Epithelial cell of esophagus (primary cell): ENCODE measurements at regions not wholly inside any gene's neighbourhood (a gene's known extent, or its start where the extent isn't known, plus 50 kb on each side); places are given as distances from the start of the nearest gene placed in this dataset.

Source experiments
- DNase-seq: peaks from one replicate; pipeline ENCODE4 v3.0.0; 2010; ENCODE audit warnings: low read depth
- H3K4me3 ChIP-seq: 2 replicates; pipeline ENCODE4 v1.5.1; 2011; ENCODE audit warnings: mild to moderate bottlenecking, low read length, control low read depth
- CTCF ChIP-seq: IDR thresholded peaks from 2 replicates; pipeline ENCODE4 v1.5.1; 2011; ENCODE audit warnings: low read depth, mild to moderate bottlenecking, low read length, control low read depth, inconsistent platforms; ENCODE audit not compliant: insufficient read depth; ENCODE audit errors: missing control alignments

- no peak for DNase-seq
- TF ChIP-seq CTCF, result no peak
- H3K4me3 ChIP-seq, result no peak overlapping the region
Measured at GRCh38 chr2:153227981-153228380, 250.6 kb downstream of the RPRM start.

- no peak for TF ChIP-seq CTCF
- DNase-seq, result no peak
Measured at GRCh38 chr2:153222231-153223165, 256.1 kb downstream of the RPRM start.

GRCh38 chr2:153221506-153221905 lies 257.1 kb downstream of the RPRM start:
- TF ChIP-seq CTCF, result no peak
- no peak for DNase-seq
- H3K4me3 ChIP-seq, result no peak overlapping the region

More at GRCh38 chr2:153222231-153223165, 256.1 kb downstream of the RPRM start:
- no peak overlapping the region for H3K4me3 ChIP-seq

GRCh38 chr2:153221087-153221486 lies 257.5 kb downstream of the RPRM start:
- no peak for DNase-seq
- TF ChIP-seq CTCF, result no peak
- H3K4me3 ChIP-seq, result no peak overlapping the region

- H3K4me3 ChIP-seq, result no peak overlapping the region
- no peak for TF ChIP-seq CTCF
- DNase-seq, result no peak
Measured at GRCh38 chr2:153218851-153219250, 259.7 kb downstream of the RPRM start.

- no peak for TF ChIP-seq CTCF
- H3K4me3 ChIP-seq, result no peak overlapping the region
- no peak for DNase-seq
Measured at GRCh38 chr2:153214337-153214736, 264.2 kb downstream of the RPRM start.

GRCh38 chr2:153213022-153213421 lies 265.5 kb downstream of the RPRM start:
- no peak for TF ChIP-seq CTCF
- no peak for DNase-seq
- H3K4me3 ChIP-seq, result no peak overlapping the region
